ENCODE measurements at regions not wholly inside any gene's neighbourhood (a gene's known extent, or its start where the extent isn't known, plus 50 kb on each side); places are given as distances from the start of the nearest gene placed in this dataset.

DNA sequence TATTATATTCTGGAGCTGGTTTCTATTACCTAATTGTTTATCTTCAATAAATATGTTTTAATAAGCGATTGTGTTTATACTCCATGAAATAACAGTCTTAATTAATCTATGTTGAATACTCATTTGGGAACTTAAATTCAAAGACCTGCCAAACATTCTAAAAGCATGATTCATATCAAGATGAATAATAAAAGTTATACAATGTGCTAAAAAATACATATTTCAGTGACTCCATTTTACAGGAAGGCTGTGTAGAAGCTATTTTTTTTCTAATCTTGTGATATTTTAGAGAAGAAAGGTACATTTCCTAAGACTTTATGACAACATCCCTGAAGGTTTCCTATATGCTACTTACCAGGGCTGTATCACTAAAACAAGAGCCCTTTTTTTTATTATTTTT, 417.9 kb downstream of the NFIB start:
- no peak for DNase-seq

DNA sequence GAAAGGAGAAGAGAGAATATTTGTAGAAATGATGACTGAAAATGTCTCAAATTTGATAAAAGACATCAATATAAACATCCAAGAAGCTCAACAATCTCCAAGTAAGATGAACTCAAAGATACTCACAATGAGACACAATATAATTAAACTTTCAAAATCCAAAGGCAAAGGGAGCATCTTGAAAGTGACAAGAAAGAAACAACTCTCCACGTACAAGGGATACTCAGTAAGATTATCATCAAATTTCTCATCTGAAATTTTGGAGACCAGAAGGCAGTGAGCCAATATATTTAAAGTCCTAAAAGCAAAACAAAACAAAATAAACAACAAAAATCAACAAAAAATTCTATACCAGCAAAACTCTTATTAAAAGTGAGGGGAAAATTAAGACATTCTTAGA, 428.7 kb downstream of the NFIB start:
- DNase-seq: no peak

DNA sequence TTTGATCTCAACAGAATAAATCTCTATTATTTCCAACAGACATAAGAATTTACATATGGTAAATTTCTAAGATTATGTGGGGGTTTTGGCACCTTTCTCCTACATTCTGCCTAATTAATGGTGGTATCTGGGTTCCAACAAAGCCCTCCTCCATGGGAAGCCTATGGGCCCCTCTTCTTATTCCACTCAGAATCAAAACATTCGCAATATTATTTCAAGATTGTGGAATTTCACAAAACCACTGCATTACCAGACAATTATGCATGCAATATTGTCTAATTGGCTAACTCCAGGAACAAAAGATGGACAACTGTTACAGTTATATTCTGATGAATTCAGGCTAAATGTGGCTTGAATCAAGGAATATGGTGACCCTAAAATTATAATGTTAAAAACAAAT, 434.0 kb downstream of the NFIB start:
- DNase-seq: no peak

DNA sequence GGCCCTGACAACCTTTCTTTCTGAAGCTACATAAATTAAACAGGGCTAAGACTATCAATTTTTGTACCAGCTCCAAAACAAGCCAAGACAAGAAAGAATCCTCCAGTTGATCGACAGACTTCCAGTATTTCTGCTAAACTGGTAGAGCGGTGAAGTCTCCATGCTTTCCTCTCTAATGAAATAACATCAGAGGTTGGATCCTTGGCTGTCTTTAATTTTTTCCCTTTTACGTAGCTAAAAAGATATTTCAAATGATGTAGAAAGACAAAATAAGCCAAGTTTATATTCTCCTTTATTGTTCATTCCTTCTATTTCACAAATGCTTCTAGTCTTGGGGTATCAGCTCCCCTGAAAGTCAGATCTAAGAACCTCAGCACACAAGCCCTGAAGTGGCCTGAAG, 434.9 kb downstream of the NFIB start:
- DNase-seq: no peak

DNA sequence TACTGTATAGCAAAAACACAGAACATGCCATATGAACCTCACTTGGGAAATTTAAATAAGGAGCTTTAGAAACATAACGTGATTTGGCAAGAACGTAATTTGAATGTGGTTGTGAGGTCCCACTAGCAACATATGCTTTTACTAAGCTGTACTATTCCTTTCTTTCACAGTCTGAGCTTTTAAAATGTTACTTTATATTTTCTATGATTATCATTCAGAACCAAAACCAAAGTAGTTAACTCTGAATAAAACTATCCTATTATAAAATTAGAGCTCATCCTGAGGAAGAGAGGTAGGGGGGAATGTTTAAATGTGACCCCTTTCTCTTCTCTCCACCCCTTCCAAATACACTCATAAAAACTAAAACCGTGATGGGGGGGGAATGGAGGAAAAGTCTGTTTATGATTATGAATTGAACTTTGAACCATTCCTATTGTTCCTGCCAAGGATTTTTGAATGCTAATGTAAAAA, 435.7 kb downstream of the NFIB start:
- DNase-seq: no peak

DNA sequence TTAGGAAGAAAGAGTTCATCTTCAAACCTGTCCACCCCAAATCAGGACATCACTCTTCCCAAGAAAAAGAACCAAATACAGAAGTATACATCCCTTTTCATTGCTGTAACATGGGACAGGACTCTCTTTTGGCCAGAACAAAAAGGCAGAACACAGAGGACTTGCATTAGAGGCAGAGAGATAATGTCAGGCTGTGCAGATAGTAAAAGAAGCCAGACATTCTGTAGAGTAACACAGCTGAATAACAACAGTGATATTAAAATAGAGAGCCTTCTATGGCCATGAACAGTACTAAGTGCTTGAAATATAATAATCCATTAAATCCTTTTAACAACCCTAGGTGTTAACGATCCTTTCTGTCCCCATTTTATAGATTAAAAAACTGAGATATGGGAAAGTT, 437.2 kb downstream of the NFIB start:
- DNase-seq: no peak

DNA sequence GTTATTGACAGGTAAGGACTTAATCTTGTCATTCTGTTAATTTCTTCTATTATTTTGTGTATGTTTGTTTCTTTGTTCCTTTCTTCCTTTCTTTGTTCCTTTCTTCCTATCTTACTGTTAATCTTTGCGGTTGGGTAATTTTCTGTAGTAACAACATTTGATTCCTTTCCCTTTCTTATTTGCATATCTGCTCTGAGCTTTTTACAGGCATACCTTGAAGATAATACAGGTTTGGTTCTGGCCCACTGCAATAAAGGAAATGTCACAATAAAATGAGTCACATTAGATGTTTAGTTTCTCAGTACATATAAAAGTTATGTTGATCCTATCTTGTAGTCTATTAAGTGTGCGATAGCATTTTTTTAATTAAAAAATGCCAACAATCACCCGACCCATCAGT, 440.7 kb downstream of the NFIB start:
- DNase-seq: no peak

DNA sequence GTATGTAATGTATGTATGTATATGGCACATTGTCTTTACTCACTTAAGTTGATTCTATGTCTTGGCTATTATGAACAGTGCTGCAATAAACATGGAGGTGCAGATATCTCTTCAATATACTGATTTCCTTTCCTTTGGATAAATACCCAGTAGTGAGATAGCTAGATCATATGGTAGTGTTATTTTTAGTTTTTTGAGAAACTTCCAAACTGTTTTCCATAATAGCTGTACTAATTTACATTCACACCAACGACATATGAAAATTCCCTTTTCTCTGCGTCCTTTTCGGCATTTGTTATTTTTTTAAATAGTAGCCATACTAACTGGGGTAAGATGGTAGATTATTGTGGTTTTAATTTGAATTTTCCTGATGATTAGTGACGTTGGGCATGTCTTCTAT, 445.6 kb downstream of the NFIB start:
- no peak for DNase-seq

DNA sequence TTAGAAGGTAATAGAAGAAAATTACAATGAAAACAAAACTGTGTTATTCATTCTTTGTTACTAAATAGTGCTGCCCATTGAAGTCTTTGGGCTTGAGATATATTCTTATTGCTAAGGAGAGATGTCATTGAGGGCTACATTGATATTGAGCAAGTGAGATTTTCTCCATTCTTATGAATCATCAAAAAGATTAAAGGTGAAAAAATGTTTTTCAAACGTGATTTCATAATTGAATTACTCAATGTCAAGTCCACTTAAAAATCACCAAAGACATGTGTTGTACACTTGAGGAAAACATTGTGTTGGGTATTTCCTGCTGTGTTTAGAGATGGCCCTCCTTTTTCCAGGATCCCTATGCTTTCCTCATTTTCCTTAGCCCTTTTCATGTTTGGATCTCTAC, 448.1 kb downstream of the NFIB start:
- no peak for DNase-seq

DNA sequence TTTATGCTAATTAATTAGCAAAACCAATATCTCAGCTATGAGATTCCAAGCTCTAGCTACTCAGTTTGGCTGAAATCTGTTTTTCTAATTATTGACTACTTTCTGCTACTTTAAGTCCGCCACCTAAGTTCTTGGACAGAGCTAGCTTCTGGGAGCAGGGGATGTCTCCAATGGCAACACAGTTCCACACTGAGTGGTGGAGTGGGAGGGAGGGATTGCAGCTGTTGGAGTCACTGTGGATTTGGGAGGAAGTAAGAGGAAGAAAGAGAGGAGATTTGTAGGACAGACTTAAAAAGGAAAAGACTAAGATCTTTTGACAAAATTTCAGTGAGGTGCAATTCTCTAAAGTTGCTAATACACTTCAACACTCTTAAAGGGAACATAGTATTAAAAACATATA, 450.8 kb downstream of the NFIB start:
- DNase-seq: no peak

DNA sequence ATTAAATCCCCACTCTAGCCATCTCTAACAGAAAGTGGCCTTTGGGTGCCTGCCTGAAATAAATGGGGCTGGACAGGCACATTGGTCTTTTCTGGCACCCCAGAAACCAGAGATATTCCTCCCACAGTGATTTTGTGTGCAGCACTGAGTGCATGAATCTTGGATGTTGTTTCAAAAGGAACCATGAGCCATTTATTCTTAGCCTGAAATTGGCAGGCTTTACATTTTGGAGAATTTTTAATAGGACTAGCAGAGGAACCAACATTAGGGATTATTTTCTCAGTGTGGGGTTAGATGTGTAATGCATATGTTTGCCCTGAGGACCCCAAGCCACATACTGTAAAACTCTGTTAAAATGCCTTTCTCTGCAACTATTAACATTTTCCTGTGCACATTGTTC, 451.3 kb downstream of the NFIB start:
- DNase-seq: no peak

DNA sequence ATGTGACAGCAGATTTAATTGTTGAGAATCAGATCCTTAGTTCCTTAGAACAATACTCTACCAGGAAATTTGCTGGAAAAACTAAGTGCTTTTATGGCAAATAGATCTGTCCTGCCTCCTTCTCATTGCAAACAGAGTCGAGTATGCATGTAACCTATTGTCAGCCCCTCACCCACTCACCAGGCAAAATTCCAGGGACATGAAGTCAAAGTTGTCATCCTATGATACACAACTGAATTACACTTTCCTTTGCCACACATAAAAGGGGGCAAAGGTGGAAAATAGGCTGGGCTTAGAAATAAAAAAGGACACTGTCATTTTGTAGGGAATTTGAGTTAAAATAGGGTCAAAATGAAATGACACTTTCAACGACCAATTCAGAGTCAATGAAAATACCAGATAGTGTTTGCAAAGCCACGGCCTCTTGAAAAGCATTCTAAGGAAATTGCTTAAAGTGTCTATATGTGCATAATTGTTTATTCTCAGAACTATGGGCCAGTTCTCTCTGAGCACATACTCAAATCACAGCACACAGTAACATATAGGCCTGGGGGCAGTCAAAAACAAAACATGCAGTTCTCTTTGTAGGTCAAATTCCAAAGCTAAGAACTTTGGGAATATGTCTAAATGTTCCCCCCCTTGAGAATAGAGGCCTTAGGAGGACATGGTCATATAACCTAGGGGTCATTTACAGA, 452.8 kb downstream of the NFIB start:
- DNase-seq: no peak

DNA sequence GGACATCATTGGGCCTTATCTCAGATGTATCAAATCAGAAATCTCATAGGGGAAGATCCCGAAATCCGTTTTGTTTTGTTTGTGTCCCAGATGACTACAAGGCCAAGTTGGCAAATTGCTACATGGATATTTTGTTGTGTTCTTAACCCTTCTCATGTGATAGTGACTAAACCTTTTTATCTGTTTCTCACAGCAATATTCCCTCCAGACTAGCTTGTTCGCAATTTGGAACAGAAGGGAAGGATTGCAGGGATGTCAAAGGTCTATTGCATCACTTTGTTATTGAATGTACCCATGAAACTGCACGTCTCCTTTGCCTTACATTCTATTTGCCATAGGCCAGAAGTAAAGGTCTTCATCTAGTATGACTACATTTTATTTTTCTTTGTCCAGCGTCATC, 453.9 kb downstream of the NFIB start:
- no peak for DNase-seq

DNA sequence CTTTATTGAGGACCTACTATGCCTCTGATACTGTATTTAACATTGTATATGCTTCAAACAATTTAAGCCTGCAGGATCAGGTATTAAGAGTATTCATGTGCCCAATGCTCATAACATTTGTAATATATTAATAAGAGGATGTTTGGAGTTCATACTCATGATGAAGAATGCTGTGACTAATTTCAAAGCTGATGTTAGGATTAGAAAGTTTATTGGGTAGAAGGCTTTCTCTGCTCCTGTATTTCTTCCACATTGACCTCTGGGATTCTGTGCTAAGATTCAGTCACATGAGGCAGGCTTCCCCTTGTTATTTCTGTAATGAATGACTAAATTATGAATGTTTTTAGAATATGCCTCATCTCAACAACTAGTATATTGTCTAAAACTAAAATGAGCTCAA, 456.4 kb downstream of the NFIB start:
- no peak for DNase-seq

DNA sequence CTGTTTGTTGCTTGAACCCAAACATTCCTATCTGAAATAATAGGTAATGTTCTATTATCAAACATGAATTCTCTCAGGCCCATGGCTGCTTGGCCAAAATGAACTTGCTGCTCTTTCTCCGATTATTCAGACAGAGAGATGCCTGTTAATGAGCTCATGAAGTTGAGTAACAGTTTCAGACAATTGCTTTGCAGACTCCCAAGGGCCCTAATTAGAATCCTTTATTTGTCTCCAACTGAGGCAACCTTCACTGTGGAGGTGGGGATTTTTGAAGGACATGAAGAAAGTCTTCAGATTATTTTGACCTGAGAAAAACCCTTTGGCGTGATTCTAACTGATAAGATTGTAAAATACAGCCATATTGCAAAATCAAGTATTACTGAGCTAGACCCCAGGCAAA, 466.7 kb downstream of the NFIB start:
- DNase-seq: no peak

DNA sequence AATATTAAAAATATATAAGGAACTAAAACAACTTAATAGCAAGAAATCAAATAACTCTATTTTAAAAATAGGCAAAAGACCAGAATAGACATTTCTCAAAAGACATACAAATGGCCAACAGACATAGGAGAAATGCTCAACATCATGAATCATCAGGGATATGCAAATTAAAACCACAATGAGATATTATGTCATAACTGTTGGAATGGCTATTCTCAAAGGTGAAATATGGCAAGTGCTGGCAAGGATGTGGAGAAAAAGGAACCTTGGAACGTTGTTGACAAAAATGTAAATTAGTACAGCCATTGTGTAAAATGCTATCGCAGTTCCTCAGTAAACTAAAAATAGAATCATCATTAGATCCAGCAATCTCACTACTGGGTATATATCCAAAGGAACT, 468.5 kb downstream of the NFIB start:
- no peak for DNase-seq

DNA sequence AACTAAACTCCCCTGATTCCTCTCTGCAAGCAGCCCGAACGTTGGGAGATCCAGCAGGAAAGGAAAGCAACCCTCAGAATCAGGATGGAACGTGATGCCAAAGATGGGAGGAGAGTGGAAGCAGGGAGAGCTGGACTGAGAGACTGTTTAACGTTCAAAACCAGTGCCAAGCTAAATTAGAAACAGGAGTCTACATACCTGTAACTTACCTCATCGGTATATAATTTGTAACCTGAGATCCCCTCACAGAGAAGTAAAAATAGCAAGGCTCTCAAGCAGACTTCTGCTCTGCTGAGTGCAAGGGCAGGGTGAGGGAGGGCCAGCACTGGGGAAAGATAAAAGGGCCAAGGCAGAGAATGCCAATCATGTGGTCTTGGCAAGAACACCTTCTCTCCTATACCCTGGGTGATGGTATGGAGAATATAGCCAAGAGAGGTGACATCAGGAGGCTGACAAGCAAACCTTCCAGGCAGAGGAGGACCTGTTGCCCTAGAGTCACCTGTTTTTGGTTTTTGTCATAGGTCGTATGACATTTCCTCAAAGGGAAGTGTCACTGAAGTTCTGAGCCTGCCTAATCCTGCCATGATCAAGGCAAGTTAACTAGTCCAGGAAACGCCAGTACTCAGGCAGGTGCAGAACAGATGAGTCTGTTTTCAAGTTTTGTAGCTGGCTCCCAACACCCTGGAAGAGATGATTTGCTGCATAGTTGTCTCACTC, 472.0 kb downstream of the NFIB start:
- peak; percentile 78 for DNase-seq

DNA sequence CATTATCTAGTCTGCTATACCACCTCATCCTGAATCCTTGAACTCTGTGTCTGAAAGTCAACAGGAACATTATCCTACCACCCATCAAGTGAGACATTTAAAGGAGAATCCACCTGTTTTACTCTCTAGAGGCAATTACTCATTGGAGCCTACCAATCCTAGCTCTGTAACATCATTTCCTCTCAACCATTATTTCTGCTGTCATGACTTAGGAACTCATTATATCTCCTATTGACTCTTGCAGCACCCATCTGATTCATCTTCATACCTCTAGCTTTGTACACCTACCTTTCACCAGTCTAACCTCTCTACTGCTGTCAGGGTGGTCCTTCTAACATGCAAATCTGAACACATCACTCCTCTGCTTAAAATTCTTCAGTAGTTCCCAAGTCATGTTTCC, 481.5 kb downstream of the NFIB start:
- DNase-seq: no peak

DNA sequence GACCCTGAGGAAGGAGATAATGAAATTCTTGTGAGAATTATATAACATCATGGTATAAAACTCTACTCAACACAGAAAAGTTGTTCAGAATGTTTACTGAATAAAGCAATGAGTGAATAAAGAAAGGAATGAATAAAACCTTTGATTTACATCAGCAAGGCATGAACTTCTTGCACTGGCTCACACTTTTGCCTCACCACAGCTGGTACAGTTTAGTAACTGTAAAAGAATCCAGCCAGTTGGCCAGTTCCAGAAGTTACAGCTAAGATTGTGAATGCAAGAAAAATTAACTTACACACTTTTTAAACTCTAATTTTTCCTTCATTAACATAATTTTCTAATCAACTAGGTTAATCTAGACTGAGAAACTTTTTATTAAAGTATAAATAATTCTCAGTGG, 490.9 kb downstream of the NFIB start:
- DNase-seq: no peak

DNA sequence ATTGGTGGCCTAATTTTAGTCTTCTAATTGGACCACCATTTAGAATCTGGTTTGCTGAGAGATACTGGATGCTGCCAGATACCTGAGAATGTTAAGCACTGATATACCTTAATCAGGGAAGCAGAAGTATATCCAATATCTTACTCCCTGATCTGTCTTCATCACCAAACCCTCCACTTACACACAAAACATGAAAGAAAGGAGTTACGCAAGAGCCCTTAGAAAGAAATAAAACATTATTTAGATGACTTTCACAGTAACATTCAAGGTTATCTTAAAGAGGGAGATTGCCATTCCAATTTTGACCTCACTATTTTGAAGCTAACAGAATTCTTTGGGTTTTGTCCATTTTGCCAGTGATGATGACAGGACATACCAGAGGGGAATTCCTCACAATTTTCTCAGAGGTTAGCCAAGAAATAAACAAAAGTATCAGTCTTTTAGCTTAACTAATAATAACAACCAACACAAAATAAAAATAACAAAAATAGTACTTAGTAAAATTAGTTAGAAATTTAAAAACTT, 496.1 kb downstream of the NFIB start:
- no peak for DNase-seq

DNA sequence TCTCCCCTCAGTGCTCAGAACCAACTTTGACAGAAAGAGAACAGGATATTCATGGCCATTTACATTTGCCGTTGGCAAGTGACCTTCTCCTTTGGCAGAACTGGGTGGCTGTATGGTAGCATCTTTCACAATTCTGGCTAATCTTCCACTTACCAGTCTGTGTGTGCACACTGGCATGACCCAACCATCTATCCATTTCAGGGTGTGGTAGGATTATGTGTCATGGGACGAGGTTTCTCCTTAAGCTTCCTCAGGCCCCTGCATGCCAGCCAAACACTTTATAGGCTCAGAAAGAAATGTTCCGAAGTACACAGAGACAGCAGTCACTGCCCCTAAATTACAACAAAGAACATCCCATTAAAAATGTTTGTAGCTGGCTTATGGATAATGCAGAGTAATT, 497.1 kb downstream of the NFIB start:
- no peak for DNase-seq

DNA sequence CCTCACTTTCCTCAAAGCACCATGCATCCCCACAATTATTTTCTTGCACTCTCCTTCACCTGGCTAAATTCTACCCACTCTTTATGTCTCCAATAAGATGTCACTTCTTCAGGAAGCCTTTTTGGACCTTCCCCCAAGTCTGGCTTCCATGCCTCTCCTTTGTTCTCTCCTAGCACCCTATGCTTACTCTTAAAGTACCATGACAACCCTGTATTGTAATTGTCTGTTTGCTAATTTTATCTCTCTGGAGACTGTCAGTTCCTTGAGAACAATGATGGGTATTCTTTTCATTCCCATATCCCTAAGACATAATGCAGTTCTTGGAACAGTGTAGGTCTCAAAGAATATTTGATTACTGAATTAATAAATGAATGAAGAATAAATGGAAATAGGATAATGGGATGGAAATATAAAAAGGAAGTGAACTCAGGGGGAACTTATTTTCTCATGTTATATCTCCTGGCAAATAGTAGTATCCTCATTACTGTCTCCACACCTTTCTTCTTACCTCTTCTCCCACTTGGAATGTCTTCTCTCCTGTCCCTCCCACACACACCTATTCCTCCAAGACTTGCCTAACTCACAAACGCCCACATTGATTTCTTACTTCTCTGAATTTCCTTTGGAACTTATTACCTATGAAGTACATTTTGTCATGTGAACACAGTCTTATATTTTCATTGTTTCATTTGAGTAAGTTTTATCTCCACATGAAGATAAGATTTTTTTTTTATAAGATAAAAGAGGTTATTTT, 499.1 kb downstream of the NFIB start:
- DNase-seq: no peak

DNA sequence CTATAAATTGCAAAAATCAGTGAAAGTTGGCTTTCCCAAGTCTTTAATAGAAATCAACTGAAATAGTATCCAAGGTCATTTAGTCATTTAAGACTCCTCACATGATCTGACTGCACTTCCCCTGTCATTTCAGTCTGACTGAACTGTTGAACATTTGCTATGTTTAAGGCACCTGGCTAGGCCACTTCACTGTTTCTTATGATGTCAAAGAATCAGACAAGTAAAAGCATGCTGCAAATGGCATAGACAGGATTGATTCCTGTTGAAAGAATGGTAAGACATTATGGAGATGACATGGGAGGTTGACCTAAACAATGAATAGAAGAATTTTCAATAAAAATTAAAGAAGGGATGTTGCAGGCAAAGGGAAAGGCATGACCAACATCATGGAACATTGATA, 502.1 kb downstream of the NFIB start:
- no peak for DNase-seq

DNA sequence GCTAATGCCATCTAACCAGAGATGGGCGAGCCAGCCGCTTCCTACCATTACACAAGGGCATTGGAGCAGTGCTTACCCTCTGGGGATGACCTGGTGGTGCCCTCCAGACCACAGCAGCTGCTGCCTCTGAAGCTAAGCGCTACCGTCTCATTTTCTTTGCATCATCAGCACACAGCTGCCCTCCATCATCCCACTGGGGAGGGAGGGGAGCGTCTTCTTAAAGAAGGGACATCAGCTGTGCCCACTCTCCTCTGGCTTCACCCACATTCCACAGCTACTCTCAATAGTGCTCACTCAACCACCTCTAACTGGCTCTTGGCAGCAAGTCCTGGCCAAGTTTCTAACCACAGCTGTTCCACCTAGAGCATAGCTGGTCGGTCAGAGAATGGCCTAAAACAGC, 503.4 kb downstream of the NFIB start:
- no peak for DNase-seq

Measured in NCI-H748 treated with DMSO at 0.1 percent for 48 hours (cell line).